ENCODE measurements at regions not wholly inside any gene's neighbourhood (a gene's known extent, or its start where the extent isn't known, plus 50 kb on each side); places are given as distances from the start of the nearest gene placed in this dataset.

GRCh38 chrX:38870361-38870895, 69.2 kb downstream of the MID1IP1 start:
- Histone ChIP-seq H4K20me1 (ENCODE audit: insufficient read depth, low read length) (no peaks in the 10 kb centered on the region), H3K9ac (ENCODE audit: low read length) (no peak overlapping the region), H2AFZ (ENCODE audit: low read length) (no peak overlapping the region), H3K27me3 (ENCODE audit: insufficient read depth, low read length) (no peaks in the 10 kb centered on the region), H3K4me3 (ENCODE audit: low read depth, low read length, poor library complexity, severe bottlenecking) (no peak overlapping the region), H3F3A (ENCODE audit: insufficient read depth, low read length) (no peaks in the 10 kb centered on the region), H3K36me3 (ENCODE audit: insufficient read depth, low read length) (no peaks in the 10 kb centered on the region), H3K79me2 (ENCODE audit: insufficient read depth, low read length) (no peaks in the 10 kb centered on the region), H3K9me2 (ENCODE audit: low read depth, low read length) (no peaks in the 10 kb centered on the region), H3K27ac (ENCODE audit: low read depth, low read length, poor library complexity, severe bottlenecking) (peak overlapping the region; percentile 12), H3K4me1 (ENCODE audit: insufficient read depth, low read length, severe bottlenecking) (peaks cover 33% of the 10 kb centered on the region), H3K9me3 (ENCODE audit: low read length) (no peaks in the 10 kb centered on the region), H3K4me2 (ENCODE audit: low read length) (no peak overlapping the region)
- TF ChIP-seq EZH2 (IDR thresholded peaks at IDR 0.05; ENCODE audit: borderline replicate concordance, low read length) (no peak), CTCF (IDR thresholded peaks at IDR 0.05; ENCODE audit: low read length) (no peak)

- Histone ChIP-seq H3K27ac (ENCODE audit: low read depth, low read length, poor library complexity, severe bottlenecking) (no peak overlapping the region), H3K4me1 (ENCODE audit: insufficient read depth, low read length, severe bottlenecking) (peaks cover 29% of the 10 kb centered on the region), H3K79me2 (ENCODE audit: insufficient read depth, low read length) (no peaks in the 10 kb centered on the region), H3F3A (ENCODE audit: insufficient read depth, low read length) (no peaks in the 10 kb centered on the region), H3K36me3 (ENCODE audit: insufficient read depth, low read length) (no peaks in the 10 kb centered on the region), H3K9me2 (ENCODE audit: low read depth, low read length) (no peaks in the 10 kb centered on the region), H3K4me3 (ENCODE audit: low read depth, low read length, poor library complexity, severe bottlenecking) (no peak overlapping the region), H3K9me3 (ENCODE audit: low read length) (no peaks in the 10 kb centered on the region), H2AFZ (ENCODE audit: low read length) (no peak overlapping the region), H3K4me2 (ENCODE audit: low read length) (no peak overlapping the region), H3K9ac (ENCODE audit: low read length) (no peak overlapping the region), H3K27me3 (ENCODE audit: insufficient read depth, low read length) (no peaks in the 10 kb centered on the region), H4K20me1 (ENCODE audit: insufficient read depth, low read length) (no peaks in the 10 kb centered on the region)
- no peak for TF ChIP-seq CTCF (IDR thresholded peaks at IDR 0.05; ENCODE audit: low read length)
- no peak for TF ChIP-seq EZH2 (IDR thresholded peaks at IDR 0.05; ENCODE audit: borderline replicate concordance, low read length)
These were observed 70.1 kb downstream of the MID1IP1 start for GRCh38 chrX:38871129-38872029.

GRCh38 chrX:38877366-38877765, 76.1 kb downstream of the MID1IP1 start:
- Histone ChIP-seq H3K4me1 (ENCODE audit: insufficient read depth, low read length, severe bottlenecking) (peaks cover 50% of the 10 kb centered on the region), H4K20me1 (ENCODE audit: insufficient read depth, low read length) (no peaks in the 10 kb centered on the region), H3K9me2 (ENCODE audit: low read depth, low read length) (no peaks in the 10 kb centered on the region), H3K4me2 (ENCODE audit: low read length) (no peak overlapping the region), H3K9ac (ENCODE audit: low read length) (no peak overlapping the region), H3K4me3 (ENCODE audit: low read depth, low read length, poor library complexity, severe bottlenecking) (no peak overlapping the region), H3K27ac (ENCODE audit: low read depth, low read length, poor library complexity, severe bottlenecking) (no peak overlapping the region), H3K9me3 (ENCODE audit: low read length) (no peaks in the 10 kb centered on the region), H3K27me3 (ENCODE audit: insufficient read depth, low read length) (no peaks in the 10 kb centered on the region), H2AFZ (ENCODE audit: low read length) (no peak overlapping the region), H3K79me2 (ENCODE audit: insufficient read depth, low read length) (no peaks in the 10 kb centered on the region), H3F3A (ENCODE audit: insufficient read depth, low read length) (no peaks in the 10 kb centered on the region), H3K36me3 (ENCODE audit: insufficient read depth, low read length) (no peaks in the 10 kb centered on the region)
- TF ChIP-seq EZH2 (IDR thresholded peaks at IDR 0.05; ENCODE audit: borderline replicate concordance, low read length) = no peak
- TF ChIP-seq CTCF (IDR thresholded peaks at IDR 0.05; ENCODE audit: low read length) = no peak
